Right lobe of liver (tissue), 6 donors: ENCODE measurements at regions not wholly inside any gene's neighbourhood (a gene's known extent, or its start where the extent isn't known, plus 50 kb on each side); places are given as distances from the start of the nearest gene placed in this dataset.
"Not testable (repeated sequence)": the region's sequence is repeated elsewhere in the genome, so short reads cannot be mapped to it uniquely, and the experiment has no call there.

Source experiments
- ATAC-seq, 4 donors: fragments of 200-7000 bp; cut with Tn5 transposase; one replicate each; pipeline ENCODE4 v1.9.1; 2020; ENCODE audit warnings: mild to moderate bottlenecking in 4 of 4, moderate library complexity in 4 of 4
- DNase-seq, 3 donors: peaks; one replicate each; pipeline ENCODE4 v3.0.0-alpha.2; 2020
- H3K27ac ChIP-seq, 3 donors: fragments of 200-600 bp; one replicate each; pipeline ENCODE4 v1.8.0; 2022
- H3K27me3 ChIP-seq, 2 donors: fragments of 200-600 bp; one replicate each; pipeline ENCODE4 v1.8.0; 2022
- H3K36me3 ChIP-seq, 4 donors: fragments of 200-600 bp; sonication (generic) in 1 of 4; one replicate each; pipeline versions ENCODE4 v1.5.1 to v1.8.0; 2017 to 2022; ENCODE audit warnings: control low read depth in 1 of 4
- H3K4me1 ChIP-seq, 4 donors: fragments of 200-600 bp; sonication (generic) in 1 of 4; one replicate each; pipeline versions ENCODE4 v1.5.1 to v1.8.0; 2017 to 2022; ENCODE audit warnings: control low read depth in 1 of 4
- H3K4me3 ChIP-seq, 3 donors: fragments of 200-600 bp; one replicate each; pipeline ENCODE4 v1.8.0; 2022
- H3K9me3 ChIP-seq, 4 donors: fragments of 200-600 bp; sonication (generic) in 1 of 4; one replicate each; pipeline versions ENCODE4 v1.5.1 to v1.8.0; 2017 to 2022; ENCODE audit warnings: control low read depth in 1 of 4
- POLR2A ChIP-seq: fragments of 450-650 bp; IDR thresholded peaks from one replicate; pipeline ENCODE4 v1.6.1; 2017; ENCODE audit warnings: antibody characterized with exemption, mild to moderate bottlenecking
- WGBS: methylation state at CpG from one replicate; pipeline ENCODE4 v1.1.6; 2018; ENCODE audit warnings: low coverage, low lambda C conversion rate; ENCODE audit not compliant: insufficient coverage; ENCODE audit errors: missing lambda C conversion rate; 5-methylcytosine and 5-hydroxymethylcytosine counted together
- intact Hi-C, 2 donors: fragments of 100-400 bp; cut with DNase I; formaldehyde crosslinking; loops; one replicate each; pipeline versions ENCODE4 v1.11.2 to v1.14.1; 2022
- TF ChIP-seq, protein P1 (sequence below), 4 donors: fragments of 200-600 bp in 3 of 4; fragments of 450-650 bp in 1 of 4; IDR thresholded peaks; one replicate each; pipeline versions ENCODE4 v1.5.1 to v1.8.0; 2016 to 2022; ENCODE audit warnings: antibody characterized with exemption in 4 of 4, mild to moderate bottlenecking in 2 of 4
- donor health status: DM: no; HTN: yes; CAD: no.
- donor health status: DM: no; HTN: no; CAD: no.
- donor health status: DM: no; HTN: no; CAD: no.
- donor health status: DM: no; HTN: yes; CAD: no.
- donor health status: DM: no; HTN: yes; CAD: no.

DNA sequence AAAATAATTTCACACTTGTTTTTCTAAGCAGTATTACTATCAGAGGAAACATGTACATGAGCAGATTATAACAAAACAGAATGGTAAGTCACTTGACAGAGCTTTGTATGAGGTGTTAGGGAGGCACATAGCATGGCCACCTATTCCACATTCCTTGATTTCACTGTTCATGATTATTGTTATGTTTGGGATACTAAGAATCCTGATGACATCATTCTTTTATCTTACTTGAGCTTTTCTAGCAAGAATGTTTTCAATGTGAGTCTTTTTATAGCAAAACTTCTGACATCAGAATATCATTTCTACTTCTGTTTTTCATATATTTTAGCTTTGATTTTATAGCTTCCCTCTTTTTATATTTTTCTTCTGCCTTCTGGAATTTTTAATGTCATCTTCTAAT lies 208.2 kb downstream of the DMRTA1 start:
- no peaks in the 10 kb centered on the region for H3K36me3 ChIP-seq
- no peak overlapping the region for H3K4me3 ChIP-seq
- DNase-seq: no peak
- no peak overlapping the region for H3K27ac ChIP-seq
- peaks cover 0 to 6% (median 0%) of the 10 kb centered on the region in 4 donors for H3K4me1 ChIP-seq
- no peak for TF ChIP-seq POLR2A
- TF ChIP-seq, protein P1, sequence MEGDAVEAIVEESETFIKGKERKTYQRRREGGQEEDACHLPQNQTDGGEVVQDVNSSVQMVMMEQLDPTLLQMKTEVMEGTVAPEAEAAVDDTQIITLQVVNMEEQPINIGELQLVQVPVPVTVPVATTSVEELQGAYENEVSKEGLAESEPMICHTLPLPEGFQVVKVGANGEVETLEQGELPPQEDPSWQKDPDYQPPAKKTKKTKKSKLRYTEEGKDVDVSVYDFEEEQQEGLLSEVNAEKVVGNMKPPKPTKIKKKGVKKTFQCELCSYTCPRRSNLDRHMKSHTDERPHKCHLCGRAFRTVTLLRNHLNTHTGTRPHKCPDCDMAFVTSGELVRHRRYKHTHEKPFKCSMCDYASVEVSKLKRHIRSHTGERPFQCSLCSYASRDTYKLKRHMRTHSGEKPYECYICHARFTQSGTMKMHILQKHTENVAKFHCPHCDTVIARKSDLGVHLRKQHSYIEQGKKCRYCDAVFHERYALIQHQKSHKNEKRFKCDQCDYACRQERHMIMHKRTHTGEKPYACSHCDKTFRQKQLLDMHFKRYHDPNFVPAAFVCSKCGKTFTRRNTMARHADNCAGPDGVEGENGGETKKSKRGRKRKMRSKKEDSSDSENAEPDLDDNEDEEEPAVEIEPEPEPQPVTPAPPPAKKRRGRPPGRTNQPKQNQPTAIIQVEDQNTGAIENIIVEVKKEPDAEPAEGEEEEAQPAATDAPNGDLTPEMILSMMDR (IDR thresholded peaks at IDR 0.05): no peak
- H3K27me3 ChIP-seq: no peaks in the 10 kb centered on the region
- no peaks in the 10 kb centered on the region for H3K9me3 ChIP-seq
- no peak for ATAC-seq
- intact Hi-C loops: no loop called here

DNA sequence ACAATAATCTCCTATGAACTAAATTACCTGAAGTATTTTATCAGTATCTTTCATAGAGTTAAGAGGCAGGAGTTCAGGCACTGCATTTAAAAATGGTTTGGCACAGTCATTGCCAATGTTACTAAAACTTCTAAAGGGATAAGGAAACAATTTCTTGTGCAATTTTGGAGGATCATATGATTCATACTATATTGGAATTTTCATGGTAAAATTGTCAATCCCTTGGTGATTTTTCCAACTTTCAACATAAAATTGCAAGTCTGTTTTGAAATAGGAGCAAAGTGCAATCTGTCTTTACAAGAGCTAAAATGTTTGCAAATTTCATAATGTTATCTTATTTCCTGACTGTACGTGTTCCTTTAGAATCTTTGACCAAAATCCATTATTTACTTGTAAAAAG lies 211.1 kb downstream of the DMRTA1 start:
- ATAC-seq (no peak), DNase-seq (no peak)
- WGBS: 21% methylated on average over 1 of the region's 1 CpG
- H3K4me1 ChIP-seq: peaks cover 0 to 6% (median 0%) of the 10 kb centered on the region in 4 donors
- TF ChIP-seq POLR2A: no peak
- TF ChIP-seq, protein P1 (IDR thresholded peaks at IDR 0.05): no peak
- intact Hi-C loops: no loop called here
- no peaks in the 10 kb centered on the region for H3K36me3 ChIP-seq
- H3K27ac ChIP-seq: no peak overlapping the region
- H3K9me3 ChIP-seq: no peaks in the 10 kb centered on the region
- no peaks in the 10 kb centered on the region for H3K27me3 ChIP-seq
- H3K4me3 ChIP-seq: no peak overlapping the region

DNA sequence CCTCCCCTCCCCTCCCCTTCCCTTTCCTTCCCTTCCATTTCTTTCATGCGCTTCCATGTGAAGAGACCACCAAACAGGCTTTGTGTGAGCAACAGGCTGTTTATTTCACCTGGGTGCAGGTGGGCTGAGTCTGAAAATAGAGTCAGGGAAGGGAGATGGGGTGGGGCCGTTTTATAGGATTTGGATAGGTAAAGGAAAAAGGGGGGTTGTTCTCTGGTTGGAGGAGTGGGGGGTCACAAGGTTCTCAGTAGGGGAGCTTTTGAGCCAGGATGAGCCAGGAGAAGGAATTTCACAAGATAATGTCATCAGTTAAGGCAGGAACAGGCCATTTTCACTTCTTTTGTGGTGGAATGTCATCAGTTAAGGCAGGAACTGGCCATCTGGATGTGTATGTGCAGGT lies 211.9 kb downstream of the DMRTA1 start:
- DNase-seq, H3K4me3 ChIP-seq, H3K9me3 ChIP-seq, H3K36me3 ChIP-seq, ATAC-seq, intact Hi-C loops, H3K4me1 ChIP-seq, H3K27me3 ChIP-seq, H3K27ac ChIP-seq: not testable (repeated sequence)
- WGBS: 75% methylated on average over 2 of the region's 2 CpGs

DNA sequence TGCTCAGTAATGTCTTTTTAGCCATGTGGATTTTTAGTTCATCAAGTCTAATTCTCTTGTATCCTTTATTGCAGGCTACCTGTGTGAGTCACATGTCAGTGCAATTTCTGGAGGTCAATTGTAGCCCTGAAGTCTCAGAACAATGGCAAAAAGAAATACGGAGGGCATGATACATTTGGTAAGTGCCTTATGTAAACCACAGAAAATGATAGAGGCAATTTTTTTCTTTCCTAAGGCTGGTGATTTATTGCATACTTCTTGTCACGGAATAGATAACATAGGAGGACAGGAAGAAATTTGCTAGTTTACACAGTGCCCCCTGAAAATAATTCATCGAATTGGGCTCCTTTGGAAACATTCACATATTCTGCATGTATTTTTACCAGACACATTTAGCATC lies 235.9 kb downstream of the DMRTA1 start:
- no peak for ATAC-seq
- H3K27ac ChIP-seq: no peak overlapping the region
- no peaks in the 10 kb centered on the region for H3K36me3 ChIP-seq
- H3K4me3 ChIP-seq: no peak overlapping the region
- 56% methylated on average over 3 of the region's 3 CpGs for WGBS
- DNase-seq: no peak
- TF ChIP-seq, protein P1 (IDR thresholded peaks at IDR 0.05): no peak
- H3K27me3 ChIP-seq: no peaks in the 10 kb centered on the region
- no peaks in the 10 kb centered on the region for H3K9me3 ChIP-seq
- intact Hi-C loops: no loop called here
- H3K4me1 ChIP-seq: no peaks in the 10 kb centered on the region

DNA sequence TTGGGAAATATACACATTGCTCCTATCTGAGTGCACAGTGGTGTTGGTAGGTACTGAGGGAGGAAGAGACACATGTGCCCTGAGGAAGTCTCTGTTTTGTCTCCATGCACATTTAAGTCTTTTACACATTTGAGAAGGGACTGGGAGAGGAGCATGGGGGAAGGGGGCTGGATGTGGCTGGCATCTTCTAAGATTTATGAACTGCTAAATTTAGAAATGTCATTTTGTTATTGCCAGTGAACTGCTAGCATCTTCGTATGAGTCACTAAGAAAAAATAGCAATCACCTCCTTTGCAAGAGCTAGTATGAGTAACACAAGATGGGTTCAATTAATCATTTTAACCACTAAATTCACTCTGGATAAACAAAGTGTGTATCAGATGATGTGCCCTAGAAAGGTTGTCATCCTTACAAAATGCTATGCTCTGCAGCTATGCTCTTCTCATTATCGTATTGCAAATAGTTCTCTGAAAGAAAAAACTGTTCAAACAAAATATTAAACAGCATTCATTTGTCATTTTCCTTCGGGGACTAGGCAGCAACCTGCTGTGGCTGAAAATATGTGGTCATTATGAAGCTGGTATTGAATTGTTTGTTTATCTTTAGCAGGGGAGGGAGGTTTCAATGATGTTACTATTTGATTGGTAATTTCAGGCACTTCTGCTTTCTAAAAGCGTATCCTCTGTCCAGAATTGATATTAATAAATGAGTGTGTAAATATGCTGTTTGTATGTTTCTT lies 236.5 kb downstream of the DMRTA1 start:
- Histone ChIP-seq H3K4me1 (no peaks in the 10 kb centered on the region), H3K4me3 (no peak overlapping the region), H3K36me3 (no peaks in the 10 kb centered on the region), H3K9me3 (no peaks in the 10 kb centered on the region), H3K27me3 (no peaks in the 10 kb centered on the region), H3K27ac (no peak overlapping the region)
- TF ChIP-seq POLR2A: no peak
- TF ChIP-seq, protein P1 (IDR thresholded peaks at IDR 0.05): no peak
- intact Hi-C loops: no loop called here
- WGBS: 58% methylated on average over 4 of the region's 4 CpGs
- DNase-seq (no peak), ATAC-seq (no peak)
